DOHH2 (cell line): ENCODE measurements at regions not wholly inside any gene's neighbourhood (a gene's known extent, or its start where the extent isn't known, plus 50 kb on each side); places are given as distances from the start of the nearest gene placed in this dataset.
"Not testable (repeated sequence)": the region's sequence is repeated elsewhere in the genome, so short reads cannot be mapped to it uniquely, and the experiment has no call there.

ENCODE experiments used
- H3F3A ChIP-seq: fragments of 200-600 bp; sonication (generic), shearing (Covaris generic); 2 replicates; pipeline ENCODE4 v1.6.0; 2016; ENCODE audit warnings: antibody characterized with exemption, mild to moderate bottlenecking; ENCODE audit not compliant: control insufficient read depth, insufficient read depth
- H3K27ac ChIP-seq: fragments of 200-600 bp; sonication (generic); 2 replicates; pipeline ENCODE4 v1.5.1; 2014; ENCODE audit warnings: low read depth, mild to moderate bottlenecking, low read length, moderate library complexity
- H3K27me3 ChIP-seq: fragments of 200-600 bp; sonication (generic); 2 replicates; pipeline ENCODE4 v1.6.1; 2014; ENCODE audit warnings: mild to moderate bottlenecking, low read length, mixed read lengths; ENCODE audit not compliant: control insufficient read depth
- H3K36me3 ChIP-seq: fragments of 200-600 bp; sonication (generic); 2 replicates; pipeline ENCODE4 v1.6.1; 2014; ENCODE audit warnings: mild to moderate bottlenecking, low read length, moderate library complexity, mixed read lengths; ENCODE audit not compliant: control insufficient read depth
- H3K4me1 ChIP-seq: fragments of 200-600 bp; sonication (generic); 2 replicates; pipeline ENCODE4 v1.6.1; 2014; ENCODE audit warnings: mild to moderate bottlenecking, low read length, mixed read lengths; ENCODE audit not compliant: control insufficient read depth
- H3K4me2 ChIP-seq: fragments of 200-600 bp; sonication (generic); 2 replicates; pipeline ENCODE4 v1.6.0; 2014; ENCODE audit warnings: mild to moderate bottlenecking, low read length, moderate library complexity
- H3K4me3 ChIP-seq: fragments of 200-600 bp; sonication (generic); 2 replicates; pipeline ENCODE4 v1.5.1; 2014; ENCODE audit warnings: mild to moderate bottlenecking, low read length, mixed read lengths
- H3K79me2 ChIP-seq: fragments of 200-600 bp; sonication (generic); 2 replicates; pipeline ENCODE4 v1.6.1; 2014; ENCODE audit warnings: mild to moderate bottlenecking, low read length, mixed read lengths; ENCODE audit not compliant: control insufficient read depth
- H3K9me2 ChIP-seq: fragments of 200-600 bp; sonication (generic); replicated peaks from 2 replicates; pipeline ENCODE4 v1.6.1; 2014; ENCODE audit warnings: mild to moderate bottlenecking, low read length, mixed read lengths; ENCODE audit not compliant: control insufficient read depth
- H3K9me3 ChIP-seq: fragments of 200-600 bp; sonication (generic); 2 replicates; pipeline ENCODE4 v1.6.1; 2014; ENCODE audit warnings: antibody characterized with exemption, low read length, mixed read lengths; ENCODE audit not compliant: control insufficient read depth, insufficient read depth
- H4K20me1 ChIP-seq: fragments of 200-600 bp; sonication (generic); 2 replicates; pipeline ENCODE4 v1.6.0; 2014; ENCODE audit warnings: low read depth, mild to moderate bottlenecking, antibody characterized with exemption, low read length, moderate library complexity; ENCODE audit not compliant: control insufficient read depth, insufficient read depth
- CTCF ChIP-seq: fragments of 200-600 bp; sonication (generic); IDR thresholded peaks from one replicate; pipeline ENCODE4 v1.5.1; 2014; ENCODE audit warnings: antibody characterized with exemption, mild to moderate bottlenecking, low read depth, low read length; ENCODE audit not compliant: poor library complexity, severe bottlenecking
- EZH2phosphoT487 ChIP-seq: fragments of 200-600 bp; sonication (generic); IDR thresholded peaks from 2 replicates; pipeline ENCODE4 v1.6.1; 2017; ENCODE audit warnings: borderline replicate concordance, mild to moderate bottlenecking, antibody characterized with exemption, low read length, moderate library complexity, mixed read lengths

- Histone ChIP-seq H3K9me2 (no peaks in the 10 kb centered on the region), H3K36me3 (no peaks in the 10 kb centered on the region), H3K79me2 (no peaks in the 10 kb centered on the region), H4K20me1 (no peaks in the 10 kb centered on the region), H3K4me1 (no peaks in the 10 kb centered on the region), H3K4me2 (no peak overlapping the region), H3K27me3 (no peaks in the 10 kb centered on the region), H3K27ac (no peak overlapping the region), H3F3A (no peaks in the 10 kb centered on the region), H3K9me3 (no peaks in the 10 kb centered on the region), H3K4me3 (no peak overlapping the region)
- no peak for TF ChIP-seq EZH2phosphoT487
- TF ChIP-seq CTCF: no peak
Measured at GRCh38 chr19:28118235-28118634, 1094.7 kb downstream of the UQCRFS1 start.

GRCh38 chr19:28117143-28117542 is 1095.8 kb downstream of the UQCRFS1 start:
- no peaks in the 10 kb centered on the region for H3K4me1 ChIP-seq
- no peak overlapping the region for H3K4me2 ChIP-seq
- H3K27ac ChIP-seq: no peak overlapping the region
- no peak for TF ChIP-seq EZH2phosphoT487
- no peak for TF ChIP-seq CTCF
- H4K20me1 ChIP-seq: no peaks in the 10 kb centered on the region
- H3K4me3 ChIP-seq: no peak overlapping the region
- H3F3A ChIP-seq: no peaks in the 10 kb centered on the region
- no peaks in the 10 kb centered on the region for H3K9me2 ChIP-seq
- H3K9me3 ChIP-seq: no peaks in the 10 kb centered on the region
- no peaks in the 10 kb centered on the region for H3K27me3 ChIP-seq
- H3K36me3 ChIP-seq: no peaks in the 10 kb centered on the region
- no peaks in the 10 kb centered on the region for H3K79me2 ChIP-seq

GRCh38 chr19:28116379-28116778 is 1096.6 kb downstream of the UQCRFS1 start:
- H3F3A ChIP-seq, H4K20me1 ChIP-seq, H3K79me2 ChIP-seq, H3K9me2 ChIP-seq, H3K4me1 ChIP-seq, H3K27me3 ChIP-seq, H3K4me3 ChIP-seq, H3K27ac ChIP-seq, H3K4me2 ChIP-seq, H3K36me3 ChIP-seq, H3K9me3 ChIP-seq: not testable (repeated sequence)

GRCh38 chr19:28103921-28104320 is 1109.0 kb downstream of the UQCRFS1 start:
- H4K20me1 ChIP-seq: no peaks in the 10 kb centered on the region
- H3K9me3 ChIP-seq: no peaks in the 10 kb centered on the region
- H3K4me1 ChIP-seq: no peaks in the 10 kb centered on the region
- H3K79me2 ChIP-seq: no peaks in the 10 kb centered on the region
- H3K4me3 ChIP-seq: no peak overlapping the region
- H3F3A ChIP-seq: no peaks in the 10 kb centered on the region
- H3K9me2 ChIP-seq: no peaks in the 10 kb centered on the region
- no peaks in the 10 kb centered on the region for H3K27me3 ChIP-seq
- no peak for TF ChIP-seq CTCF
- no peak for TF ChIP-seq EZH2phosphoT487
- H3K36me3 ChIP-seq: no peaks in the 10 kb centered on the region
- no peak overlapping the region for H3K4me2 ChIP-seq
- no peak overlapping the region for H3K27ac ChIP-seq

- H3K4me1 ChIP-seq, H3K79me2 ChIP-seq, H3K27me3 ChIP-seq, H3K36me3 ChIP-seq, H3K4me3 ChIP-seq, H4K20me1 ChIP-seq, H3K9me2 ChIP-seq, H3K4me2 ChIP-seq, H3F3A ChIP-seq, H3K27ac ChIP-seq, H3K9me3 ChIP-seq: not testable (repeated sequence)
Measured at GRCh38 chr19:28084659-28085157, 1128.2 kb downstream of the UQCRFS1 start.
